MCF 10A (cell line): ENCODE measurements at regions not wholly inside any gene's neighbourhood (a gene's known extent, or its start where the extent isn't known, plus 50 kb on each side); places are given as distances from the start of the nearest gene placed in this dataset.

ENCODE experiments used
- BruUV-seq: library from RNA; stranded (reverse); fragments of 400-500 nt; replicated peaks from 2 replicates; lab custom pipeline; 2021; lab: Mats Ljungman, UMichigan
- CTCF ChIA-PET: fragments of 300-600 bp; sonication (Branson Sonifier 250); formaldehyde crosslinking; extraction: SDS; loops from one replicate; lab custom pipeline; 2021; ENCODE audit warnings: antibody characterized with exemption, inconsistent platforms; lab: Yijun Ruan, JAX
- POLR2A ChIA-PET: fragments of 300-600, 350-650 bp; sonication (Branson Sonifier 250); formaldehyde crosslinking; extraction: SDS; loops from one replicate; lab custom pipeline; 2020; ENCODE audit warnings: antibody characterized with exemption, inconsistent platforms; lab: Yijun Ruan, JAX
- DNase-seq: peaks from one replicate; pipeline ENCODE4 v3.0.0-alpha.2; 2018; ENCODE audit not compliant: unreplicated experiment
- H3K27ac Mint-ChIP-seq: one replicate; pipeline ENCODE4 v1.8.0; 2022; ENCODE audit warnings: mild to moderate bottlenecking, low read depth, mixed read lengths; ENCODE audit not compliant: unreplicated experiment
- H3K27me3 Mint-ChIP-seq: one replicate; pipeline ENCODE4 v1.8.0; 2022; ENCODE audit warnings: mixed read lengths; ENCODE audit not compliant: insufficient read depth, unreplicated experiment
- H3K36me3 Mint-ChIP-seq: one replicate; pipeline ENCODE4 v1.8.0; 2022; ENCODE audit warnings: mild to moderate bottlenecking, moderate library complexity, mixed read lengths; ENCODE audit not compliant: insufficient read depth, unreplicated experiment
- H3K4me1 Mint-ChIP-seq: one replicate; pipeline ENCODE4 v1.8.0; 2022; ENCODE audit warnings: mixed read lengths; ENCODE audit not compliant: insufficient read depth, unreplicated experiment
- H3K4me3 Mint-ChIP-seq: one replicate; pipeline ENCODE4 v1.8.0; 2022; ENCODE audit warnings: mild to moderate bottlenecking, moderate library complexity, mixed read lengths; ENCODE audit not compliant: unreplicated experiment
- H3K9me3 Mint-ChIP-seq: one replicate; pipeline ENCODE4 v1.8.0; 2022; ENCODE audit warnings: mixed read lengths; ENCODE audit not compliant: unreplicated experiment
- intact Hi-C: fragments of 100-400 bp; cut with micrococcal nuclease; formaldehyde crosslinking; loops from 2 replicates; pipeline ENCODE4 v1.14.1; 2022
- TF ChIP-seq, protein P1 (sequence below): fragments of 200-600 bp; IDR thresholded peaks from one replicate; pipeline ENCODE4 v1.8.0; 2022; ENCODE audit warnings: antibody characterized with exemption, mild to moderate bottlenecking; ENCODE audit not compliant: unreplicated experiment

DNA sequence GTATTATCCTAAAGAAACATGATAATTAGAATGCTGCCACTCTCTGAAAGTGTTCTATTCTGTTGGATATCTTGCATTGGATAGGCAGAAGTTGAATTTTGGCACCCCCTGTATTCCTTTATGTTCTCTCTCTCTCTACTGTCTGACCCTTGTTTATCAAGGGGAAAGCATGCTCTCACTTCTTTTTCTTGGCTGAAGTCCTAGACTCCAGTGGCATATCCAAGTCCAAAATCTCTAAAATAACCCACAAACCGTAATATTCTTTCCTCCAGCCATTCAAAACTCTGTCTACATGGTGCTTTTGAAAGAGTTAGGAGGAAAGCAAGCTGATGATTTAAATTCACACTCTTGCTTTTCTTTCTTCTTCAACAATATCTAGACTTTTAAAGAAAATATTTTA, 669.7 kb downstream of the TDRD15 start:
- Mint-ChIP-seq H3K9me3 (peaks cover 12% of the 10 kb centered on the region), H3K27me3 (peaks cover 11% of the 10 kb centered on the region), H3K4me1 (no peaks in the 10 kb centered on the region), H3K36me3 (no peaks in the 10 kb centered on the region), H3K4me3 (no peak overlapping the region), H3K27ac (no peak overlapping the region)
- BruUV-seq, result no TSS peak
- ChIA-PET POLR2A (no interaction called here), CTCF (no interaction called here)
- TF ChIP-seq, protein P1, sequence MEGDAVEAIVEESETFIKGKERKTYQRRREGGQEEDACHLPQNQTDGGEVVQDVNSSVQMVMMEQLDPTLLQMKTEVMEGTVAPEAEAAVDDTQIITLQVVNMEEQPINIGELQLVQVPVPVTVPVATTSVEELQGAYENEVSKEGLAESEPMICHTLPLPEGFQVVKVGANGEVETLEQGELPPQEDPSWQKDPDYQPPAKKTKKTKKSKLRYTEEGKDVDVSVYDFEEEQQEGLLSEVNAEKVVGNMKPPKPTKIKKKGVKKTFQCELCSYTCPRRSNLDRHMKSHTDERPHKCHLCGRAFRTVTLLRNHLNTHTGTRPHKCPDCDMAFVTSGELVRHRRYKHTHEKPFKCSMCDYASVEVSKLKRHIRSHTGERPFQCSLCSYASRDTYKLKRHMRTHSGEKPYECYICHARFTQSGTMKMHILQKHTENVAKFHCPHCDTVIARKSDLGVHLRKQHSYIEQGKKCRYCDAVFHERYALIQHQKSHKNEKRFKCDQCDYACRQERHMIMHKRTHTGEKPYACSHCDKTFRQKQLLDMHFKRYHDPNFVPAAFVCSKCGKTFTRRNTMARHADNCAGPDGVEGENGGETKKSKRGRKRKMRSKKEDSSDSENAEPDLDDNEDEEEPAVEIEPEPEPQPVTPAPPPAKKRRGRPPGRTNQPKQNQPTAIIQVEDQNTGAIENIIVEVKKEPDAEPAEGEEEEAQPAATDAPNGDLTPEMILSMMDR, result no peak
- peak; percentile 1 for DNase-seq
- intact Hi-C loops, result no loop called here

DNA sequence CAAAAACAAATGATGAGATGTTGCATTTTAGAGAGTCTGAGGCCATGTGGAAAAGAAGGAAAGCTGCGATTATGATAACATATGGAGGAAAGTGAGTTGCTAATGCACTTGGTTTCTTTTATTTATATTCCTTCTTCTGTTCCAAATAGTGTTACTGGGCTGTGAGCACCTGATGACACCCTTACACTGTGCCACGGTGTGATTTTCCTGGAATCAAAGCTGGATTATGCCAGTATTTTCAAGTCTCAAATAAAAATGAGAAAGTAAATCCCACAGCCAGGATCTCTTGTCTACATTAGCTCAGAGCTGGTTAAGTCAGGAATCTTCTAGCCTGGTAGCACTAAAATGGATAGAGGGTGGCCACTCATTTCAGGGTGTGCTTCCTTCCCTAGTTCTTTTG, 670.8 kb downstream of the TDRD15 start:
- ChIA-PET POLR2A (no interaction called here), CTCF (no interaction called here)
- DNase-seq, result no peak
- no TSS peak for BruUV-seq
- Mint-ChIP-seq H3K27me3 (peaks cover 11% of the 10 kb centered on the region), H3K27ac (no peak overlapping the region), H3K9me3 (peaks cover 8% of the 10 kb centered on the region), H3K4me1 (no peaks in the 10 kb centered on the region), H3K36me3 (no peaks in the 10 kb centered on the region), H3K4me3 (no peak overlapping the region)
- TF ChIP-seq, protein P1, result no peak
- intact Hi-C loops, result no loop called here

DNA sequence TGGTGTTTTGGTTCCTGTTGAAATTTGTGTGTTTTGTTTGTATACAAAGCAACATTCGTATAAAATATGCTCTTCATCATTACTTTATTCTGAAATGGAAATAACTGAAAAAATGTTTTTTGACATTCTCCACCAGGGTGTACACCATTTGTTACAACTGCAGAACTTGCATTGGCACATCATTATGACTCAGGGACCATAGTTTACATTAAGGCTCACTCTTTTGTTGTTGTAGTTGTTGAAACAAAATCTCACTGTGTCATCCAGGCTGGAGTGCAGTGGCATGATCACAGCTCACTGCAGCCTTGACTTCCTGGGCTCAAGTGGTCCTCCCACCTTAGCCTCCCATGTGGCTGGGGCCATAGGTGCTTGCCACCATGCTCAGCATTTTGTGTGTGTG, 676.6 kb downstream of the TDRD15 start:
- POLR2A ChIA-PET, result no interaction called here
- peak; percentile 12 for DNase-seq
- intact Hi-C loops, result no loop called here
- BruUV-seq, result no TSS peak
- no peak overlapping the region for H3K4me3 Mint-ChIP-seq
- no peaks in the 10 kb centered on the region for H3K36me3 Mint-ChIP-seq
- H3K27me3 Mint-ChIP-seq, result no peaks in the 10 kb centered on the region
- H3K27ac Mint-ChIP-seq, result no peak overlapping the region
- CTCF ChIA-PET, result interaction anchor here (0.6 kb wide), 1 partner anchor 115 kb away, joined by 3 read pairs; no protein-coding TSS in a partner anchor
- no peaks in the 10 kb centered on the region for H3K4me1 Mint-ChIP-seq
- no peaks in the 10 kb centered on the region for H3K9me3 Mint-ChIP-seq
- TF ChIP-seq, protein P1, result no peak

DNA sequence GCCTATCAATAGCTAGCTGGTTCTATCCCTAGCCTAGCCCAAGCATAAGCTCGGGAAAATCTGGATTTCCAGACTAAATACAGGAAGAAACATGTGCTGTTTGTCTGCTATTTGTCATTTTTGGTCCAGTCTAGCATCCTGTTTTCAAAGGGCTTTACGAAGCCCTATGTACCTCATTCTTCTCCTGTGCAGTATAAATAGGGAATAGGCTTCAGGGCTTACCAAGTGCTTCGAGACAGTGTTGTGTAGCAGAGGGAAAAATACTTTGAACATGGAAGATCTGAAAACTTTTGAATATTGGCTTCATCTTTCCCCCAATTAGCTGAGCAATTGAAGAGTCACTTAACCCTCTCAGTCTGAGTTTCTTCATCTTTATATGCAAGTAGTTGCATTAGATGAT, 679.8 kb downstream of the TDRD15 start:
- BruUV-seq, result no TSS peak
- CTCF ChIA-PET, result no interaction called here
- DNase-seq, result no peak
- no peaks in the 10 kb centered on the region for H3K27me3 Mint-ChIP-seq
- no peaks in the 10 kb centered on the region for H3K36me3 Mint-ChIP-seq
- TF ChIP-seq, protein P1, result no peak
- POLR2A ChIA-PET, result no interaction called here
- H3K27ac Mint-ChIP-seq, result no peak overlapping the region
- no peak overlapping the region for H3K4me3 Mint-ChIP-seq
- H3K4me1 Mint-ChIP-seq, result no peaks in the 10 kb centered on the region
- intact Hi-C loops, result no loop called here
- H3K9me3 Mint-ChIP-seq, result no peaks in the 10 kb centered on the region
